ENCODE measurements at regions not wholly inside any gene's neighbourhood (a gene's known extent, or its start where the extent isn't known, plus 50 kb on each side); places are given as distances from the start of the nearest gene placed in this dataset.

GRCh38 chr12:73374360-73374759 is 1102.2 kb downstream of the TRHDE start:
- no peak for TF ChIP-seq TAF7 (optimal IDR thresholded peaks at IDR 0.05; ENCODE audit: borderline replicate concordance, low read depth, low read length)
- no peak for TF ChIP-seq POLR2A (IDR thresholded peaks at IDR 0.05; ENCODE audit: control extremely low read depth in 1 of 2, low read depth in 2 of 2, low read length in 2 of 2)
- TF ChIP-seq EGR1 (IDR thresholded peaks at IDR 0.05; ENCODE audit: borderline replicate concordance, low read depth, low read length) = no peak
- TF ChIP-seq EP300 (IDR thresholded peaks at IDR 0.05; ENCODE audit: borderline replicate concordance in 1 of 2, low read depth in 2 of 2, low read length in 2 of 2) = no peak
- no peak for TF ChIP-seq CTCF (IDR thresholded peaks at IDR 0.05; ENCODE audit: control extremely low read depth in 1 of 3, insufficient read depth in 1 of 3, low read depth in 1 of 3, low read length in 3 of 3)
- TF ChIP-seq EZH2 (IDR thresholded peaks at IDR 0.05; ENCODE audit: low read depth, low read length, severe bottlenecking) = no peak
- TF ChIP-seq RNF2 (IDR thresholded peaks at IDR 0.05; ENCODE audit: borderline replicate concordance, low read depth, low read length, missing control alignments, poor library complexity, severe bottlenecking) = no peak
- TF ChIP-seq POLR2AphosphoS5 (IDR thresholded peaks at IDR 0.05; ENCODE audit: low read depth, low read length) = no peak
- TF ChIP-seq RAD21 (IDR thresholded peaks at IDR 0.05 in 1 of 2, conservative IDR thresholded peaks at IDR 0.05 in 1 of 2; ENCODE audit: low read depth in 2 of 2, low read length in 2 of 2) = no peak
- TF ChIP-seq, protein P1, sequence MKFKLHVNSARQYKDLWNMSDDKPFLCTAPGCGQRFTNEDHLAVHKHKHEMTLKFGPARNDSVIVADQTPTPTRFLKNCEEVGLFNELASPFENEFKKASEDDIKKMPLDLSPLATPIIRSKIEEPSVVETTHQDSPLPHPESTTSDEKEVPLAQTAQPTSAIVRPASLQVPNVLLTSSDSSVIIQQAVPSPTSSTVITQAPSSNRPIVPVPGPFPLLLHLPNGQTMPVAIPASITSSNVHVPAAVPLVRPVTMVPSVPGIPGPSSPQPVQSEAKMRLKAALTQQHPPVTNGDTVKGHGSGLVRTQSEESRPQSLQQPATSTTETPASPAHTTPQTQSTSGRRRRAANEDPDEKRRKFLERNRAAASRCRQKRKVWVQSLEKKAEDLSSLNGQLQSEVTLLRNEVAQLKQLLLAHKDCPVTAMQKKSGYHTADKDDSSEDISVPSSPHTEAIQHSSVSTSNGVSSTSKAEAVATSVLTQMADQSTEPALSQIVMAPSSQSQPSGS (IDR thresholded peaks at IDR 0.05; ENCODE audit: low read length) = no peak
- no peak for TF ChIP-seq CHD1 (IDR thresholded peaks at IDR 0.05; ENCODE audit: low read depth, low read length)

Measured in H1 (cell line).